HL-60 (cell line): ENCODE measurements at regions not wholly inside any gene's neighbourhood (a gene's known extent, or its start where the extent isn't known, plus 50 kb on each side); places are given as distances from the start of the nearest gene placed in this dataset.
"Not testable (repeated sequence)": the region's sequence is repeated elsewhere in the genome, so short reads cannot be mapped to it uniquely, and the experiment has no call there.

Source experiments
- DNase-seq, 2 experiments: peaks; one replicate each; pipeline ENCODE4 v3.0.0-alpha.2; 2010 to 2020; ENCODE audit warnings: low read depth in 1 of 2, low spot score in 1 of 2
- H3K27ac ChIP-seq: fragments of 250-450 bp; sonication (Bioruptor Pico); replicated peaks from 2 replicates; pipeline ENCODE4 v1.5.1; 2020; ENCODE audit warnings: mild to moderate bottlenecking, moderate library complexity
- H3K27me3 ChIP-seq: fragments of 250-450 bp; sonication (Bioruptor Pico); 2 replicates; pipeline ENCODE4 v1.5.1; 2021; ENCODE audit warnings: mild to moderate bottlenecking, moderate library complexity; ENCODE audit not compliant: insufficient read depth, poor library complexity, severe bottlenecking
- H3K4me3 ChIP-seq: replicated peaks from 2 replicates; pipeline ENCODE4 v1.5.1; 2011; ENCODE audit warnings: mild to moderate bottlenecking, control low read depth, low read length; ENCODE audit not compliant: insufficient read depth
- CTCF ChIP-seq: IDR thresholded peaks from one replicate; pipeline ENCODE4 v1.5.1; 2011; ENCODE audit warnings: low read length, control low read depth, inconsistent platforms; ENCODE audit not compliant: insufficient read depth
- GABPA ChIP-seq: IDR thresholded peaks from 2 replicates; pipeline ENCODE4 v1.6.1; 2012; ENCODE audit warnings: low read depth
- POLR2AphosphoS5 ChIP-seq: IDR thresholded peaks from 2 replicates; pipeline ENCODE4 v1.6.1; 2012; ENCODE audit warnings: low read depth
- REST ChIP-seq: IDR thresholded peaks from 2 replicates; pipeline ENCODE4 v1.6.1; 2012; ENCODE audit warnings: low read depth; ENCODE audit not compliant: insufficient replicate concordance
- SPI1 ChIP-seq: IDR thresholded peaks from 2 replicates; pipeline ENCODE4 v1.6.1; 2012; ENCODE audit warnings: low read depth, mild to moderate bottlenecking, borderline replicate concordance

- peaks cover 6% of the 10 kb centered on the region for H3K27me3 ChIP-seq
These were observed 66.1 kb upstream of the RPL38 start for GRCh38 chr17:74137416-74137815.

GRCh38 chr17:74139120-74139519 lies 64.4 kb upstream of the RPL38 start:
- TF ChIP-seq REST: no peak
- Histone ChIP-seq H3K27ac (no peak overlapping the region), H3K4me3 (no peak overlapping the region), H3K27me3 (peaks cover 6% of the 10 kb centered on the region)
- no peak for DNase-seq

More at GRCh38 chr17:74137416-74137815, 66.1 kb upstream of the RPL38 start:
- TF ChIP-seq GABPA (no peak), SPI1 (no peak), REST (no peak), POLR2AphosphoS5 (no peak), CTCF (no peak)
- no peak for DNase-seq
- Histone ChIP-seq H3K27ac (no peak overlapping the region), H3K4me3 (no peak overlapping the region)

GRCh38 chr17:74140282-74140681 lies 63.2 kb upstream of the RPL38 start:
- Histone ChIP-seq H3K27me3 (peaks cover 6% of the 10 kb centered on the region), H3K4me3 (no peak overlapping the region), H3K27ac (no peak overlapping the region)
- TF ChIP-seq SPI1 (no peak), POLR2AphosphoS5 (no peak), REST (no peak), GABPA (no peak), CTCF (no peak)
- no peak for DNase-seq

- Histone ChIP-seq H3K27ac (no peak overlapping the region), H3K4me3 (no peak overlapping the region), H3K27me3 (peaks cover 4% of the 10 kb centered on the region)
- DNase-seq: no peak
- TF ChIP-seq SPI1: no peak
- TF ChIP-seq REST: no peak
- no peak for TF ChIP-seq GABPA
- TF ChIP-seq CTCF: no peak
- no peak for TF ChIP-seq POLR2AphosphoS5
These were observed 61.9 kb upstream of the RPL38 start for GRCh38 chr17:74141612-74142011.

GRCh38 chr17:74143318-74143717 lies 60.2 kb upstream of the RPL38 start:
- not testable (repeated sequence) for DNase-seq, H3K27me3 ChIP-seq, H3K4me3 ChIP-seq, H3K27ac ChIP-seq
